Thyroid gland (tissue), 4 donors: ENCODE measurements at regions not wholly inside any gene's neighbourhood (a gene's known extent, or its start where the extent isn't known, plus 50 kb on each side); places are given as distances from the start of the nearest gene placed in this dataset.
"Not testable (repeated sequence)": the region's sequence is repeated elsewhere in the genome, so short reads cannot be mapped to it uniquely, and the experiment has no call there.

ENCODE experiments used
- DNase-seq, 2 donors: peaks; one replicate each; pipeline ENCODE4 v3.0.0-alpha.2; 2019
- H3K27ac ChIP-seq, 3 donors: fragments of 200-600 bp; sonication (generic); 1 replicate in 2 of 3; 2 replicates in 1 of 3; pipeline ENCODE4 v1.5.1; 2016 to 2019; ENCODE audit warnings: mild to moderate bottlenecking in 1 of 3, moderate library complexity in 1 of 3
- H3K27me3 ChIP-seq: fragments of 200-600 bp; sonication (generic); one replicate; pipeline ENCODE4 v1.5.1; 2019
- H3K36me3 ChIP-seq, 2 donors: fragments of 200-600 bp; sonication (generic); one replicate each; pipeline ENCODE4 v1.5.1; 2016 to 2019
- H3K4me1 ChIP-seq, 2 donors: fragments of 200-600 bp; sonication (generic); one replicate each; pipeline ENCODE4 v1.5.1; 2017 to 2019
- H3K4me3 ChIP-seq, 3 donors: fragments of 200-600 bp; sonication (generic); replicated peaks in 1 of 3; 1 replicate in 2 of 3; 2 replicates in 1 of 3; pipeline ENCODE4 v1.5.1; 2016; ENCODE audit warnings: mild to moderate bottlenecking in 1 of 3
- H3K9me3 ChIP-seq: fragments of 200-600 bp; sonication (generic); one replicate; pipeline ENCODE4 v1.5.1; 2017
- POLR2A ChIP-seq, 2 donors: fragments of 450-650 bp; IDR thresholded peaks; one replicate each; pipeline ENCODE4 v1.6.1; 2017; ENCODE audit warnings: antibody characterized with exemption in 2 of 2, mild to moderate bottlenecking in 2 of 2, moderate library complexity in 1 of 2
- WGBS, 2 donors: methylation state at CpG; one replicate each; pipeline ENCODE4 v1.1.5; 2017; 5-methylcytosine and 5-hydroxymethylcytosine counted together
- intact Hi-C: fragments of 100-400 bp; cut with DNase I; formaldehyde crosslinking; loops from one replicate; pipeline ENCODE4 v1.15.1; 2023
- TF ChIP-seq, protein P1 (sequence below), 6 experiments: fragments of 200-600 bp in 3 of 6; fragments of 450-650 bp in 3 of 6; sonication (generic) in 3 of 6; IDR thresholded peaks; one replicate each; pipeline ENCODE4 v1.5.1; 2016 to 2019; ENCODE audit warnings: antibody characterized with exemption in 6 of 6, mild to moderate bottlenecking in 2 of 6, inconsistent platforms in 1 of 6, moderate library complexity in 1 of 6

GRCh38 chr17:22099633-22100032 is 407.3 kb downstream of the KCNJ18 start:
- H3K27me3 ChIP-seq, intact Hi-C loops, DNase-seq, H3K27ac ChIP-seq, H3K36me3 ChIP-seq, H3K9me3 ChIP-seq, H3K4me3 ChIP-seq, H3K4me1 ChIP-seq: not testable (repeated sequence)

DNA sequence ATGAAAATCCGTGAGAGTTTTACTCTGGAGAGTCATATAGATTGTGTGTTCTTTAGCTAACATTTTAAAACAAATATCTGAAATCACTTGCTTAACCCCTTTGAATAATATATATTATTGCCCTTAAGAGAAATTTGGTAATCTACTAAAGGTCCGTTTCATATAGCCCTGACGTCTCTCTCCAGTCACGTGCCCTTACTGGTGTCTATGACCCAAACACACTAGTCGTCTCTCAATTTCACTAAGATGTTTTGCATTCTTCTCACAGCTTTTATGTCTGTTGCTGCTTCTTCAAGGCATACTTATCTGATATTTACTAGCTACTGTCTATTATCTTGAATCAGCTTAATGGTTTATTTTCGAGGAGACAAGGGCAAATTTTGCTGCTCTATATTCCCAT is 409.9 kb downstream of the KCNJ18 start:
- no peak for DNase-seq
- no peaks in the 10 kb centered on the region for H3K9me3 ChIP-seq
- H3K4me1 ChIP-seq: no peaks in the 10 kb centered on the region
- no peaks in the 10 kb centered on the region for H3K36me3 ChIP-seq
- no peak overlapping the region for H3K4me3 ChIP-seq
- intact Hi-C loops: no loop called here
- H3K27ac ChIP-seq: no peak overlapping the region
- no peaks in the 10 kb centered on the region for H3K27me3 ChIP-seq
- TF ChIP-seq, protein P1, sequence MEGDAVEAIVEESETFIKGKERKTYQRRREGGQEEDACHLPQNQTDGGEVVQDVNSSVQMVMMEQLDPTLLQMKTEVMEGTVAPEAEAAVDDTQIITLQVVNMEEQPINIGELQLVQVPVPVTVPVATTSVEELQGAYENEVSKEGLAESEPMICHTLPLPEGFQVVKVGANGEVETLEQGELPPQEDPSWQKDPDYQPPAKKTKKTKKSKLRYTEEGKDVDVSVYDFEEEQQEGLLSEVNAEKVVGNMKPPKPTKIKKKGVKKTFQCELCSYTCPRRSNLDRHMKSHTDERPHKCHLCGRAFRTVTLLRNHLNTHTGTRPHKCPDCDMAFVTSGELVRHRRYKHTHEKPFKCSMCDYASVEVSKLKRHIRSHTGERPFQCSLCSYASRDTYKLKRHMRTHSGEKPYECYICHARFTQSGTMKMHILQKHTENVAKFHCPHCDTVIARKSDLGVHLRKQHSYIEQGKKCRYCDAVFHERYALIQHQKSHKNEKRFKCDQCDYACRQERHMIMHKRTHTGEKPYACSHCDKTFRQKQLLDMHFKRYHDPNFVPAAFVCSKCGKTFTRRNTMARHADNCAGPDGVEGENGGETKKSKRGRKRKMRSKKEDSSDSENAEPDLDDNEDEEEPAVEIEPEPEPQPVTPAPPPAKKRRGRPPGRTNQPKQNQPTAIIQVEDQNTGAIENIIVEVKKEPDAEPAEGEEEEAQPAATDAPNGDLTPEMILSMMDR (IDR thresholded peaks at IDR 0.05): no peak
- WGBS, 2 donors: 62 to 73% methylated on average over 6 of the region's 6 CpGs

GRCh38 chr17:22116720-22117119 is 424.4 kb downstream of the KCNJ18 start:
- DNase-seq, H3K9me3 ChIP-seq, H3K4me1 ChIP-seq, H3K27ac ChIP-seq, H3K36me3 ChIP-seq, H3K27me3 ChIP-seq, H3K4me3 ChIP-seq, intact Hi-C loops: not testable (repeated sequence)
- 37 to 50% methylated on average over 3 of the region's 3 CpGs for WGBS, 2 donors

- H3K27ac ChIP-seq, DNase-seq, H3K36me3 ChIP-seq, H3K9me3 ChIP-seq, H3K4me1 ChIP-seq, intact Hi-C loops, H3K4me3 ChIP-seq, H3K27me3 ChIP-seq: not testable (repeated sequence)
- WGBS, 2 donors: 68 to 72% methylated on average over 2 of the region's 2 CpGs
These were observed 425.1 kb downstream of the KCNJ18 start for GRCh38 chr17:22117401-22117800.

DNA sequence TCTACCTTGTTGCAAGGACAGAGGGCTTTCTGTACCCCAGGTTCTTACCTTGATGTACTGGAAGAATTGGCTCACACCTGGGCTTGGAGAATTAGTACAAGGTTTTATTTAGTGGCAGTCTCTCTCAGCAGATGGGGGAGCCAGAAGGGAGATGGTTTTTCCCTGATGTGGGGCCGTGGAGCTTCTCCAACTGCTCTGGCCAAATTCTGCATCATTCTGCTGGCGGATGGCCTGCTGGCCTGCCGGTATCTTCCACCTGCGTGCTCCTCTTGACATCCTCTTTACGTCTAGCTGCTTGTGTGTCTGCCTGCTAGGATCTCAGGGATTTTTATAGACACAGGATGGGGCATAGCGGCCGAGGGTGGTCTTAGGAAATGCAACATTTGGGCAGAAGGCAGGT is 426.7 kb downstream of the KCNJ18 start:
- H3K27ac ChIP-seq, H3K9me3 ChIP-seq, DNase-seq, H3K4me3 ChIP-seq, H3K27me3 ChIP-seq, H3K4me1 ChIP-seq, intact Hi-C loops, H3K36me3 ChIP-seq: not testable (repeated sequence)
- WGBS, 2 donors: 70 to 76% methylated on average over 7 of the region's 7 CpGs

DNA sequence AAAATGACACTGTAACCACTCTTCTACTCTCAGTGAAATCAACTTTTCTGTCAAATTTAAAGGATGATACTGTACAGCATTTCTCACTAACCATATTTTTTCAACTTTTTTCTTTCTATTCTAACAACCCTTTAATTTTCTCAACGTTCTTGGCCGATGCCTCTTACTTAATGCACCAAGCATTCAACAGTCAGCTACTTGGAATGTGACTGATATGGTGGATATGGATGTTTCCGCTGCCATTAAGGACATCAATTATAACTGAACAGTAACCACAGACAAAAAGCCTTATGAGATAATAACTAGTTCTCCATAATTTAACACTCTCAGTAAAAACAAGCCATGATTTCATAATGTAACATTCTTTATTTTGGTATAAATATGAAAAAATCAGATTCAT is 427.4 kb downstream of the KCNJ18 start:
- not testable (repeated sequence) for H3K9me3 ChIP-seq

GRCh38 chr17:22123536-22124281 is 431.4 kb downstream of the KCNJ18 start:
- Histone ChIP-seq H3K4me1 (no peaks in the 10 kb centered on the region), H3K4me3 (no peak overlapping the region), H3K9me3 (no peaks in the 10 kb centered on the region), H3K36me3 (no peaks in the 10 kb centered on the region), H3K27me3 (no peaks in the 10 kb centered on the region), H3K27ac (no peak overlapping the region)
- no peak for DNase-seq
- WGBS, 2 donors: 40 to 41% methylated on average over 8 of the region's 8 CpGs
- intact Hi-C loops: no loop called here
- no peak for TF ChIP-seq POLR2A (IDR thresholded peaks at IDR 0.05)
- TF ChIP-seq, protein P1 (IDR thresholded peaks at IDR 0.05): no peak

More for the DNA sequence above, 427.4 kb downstream of the KCNJ18 start:
- H3K4me1 ChIP-seq, H3K27me3 ChIP-seq, intact Hi-C loops, H3K4me3 ChIP-seq, DNase-seq, H3K36me3 ChIP-seq, H3K27ac ChIP-seq: not testable (repeated sequence)
- 83% methylated on average over 3 of the region's 3 CpGs for WGBS, 2 donors

GRCh38 chr17:22128171-22128570 is 435.8 kb downstream of the KCNJ18 start:
- H3K27ac ChIP-seq: no peak overlapping the region
- no peaks in the 10 kb centered on the region for H3K4me1 ChIP-seq
- H3K36me3 ChIP-seq: no peaks in the 10 kb centered on the region
- 78 to 82% methylated on average over 1 of the region's 1 CpG for WGBS, 2 donors
- H3K27me3 ChIP-seq: no peaks in the 10 kb centered on the region
- DNase-seq: no peak
- no peak overlapping the region for H3K4me3 ChIP-seq
- intact Hi-C loops: no loop called here
- TF ChIP-seq, protein P1 (IDR thresholded peaks at IDR 0.05): no peak
- no peak for TF ChIP-seq POLR2A (IDR thresholded peaks at IDR 0.05)
- H3K9me3 ChIP-seq: no peaks in the 10 kb centered on the region
